ENCODE measurements at regions not wholly inside any gene's neighbourhood (a gene's known extent, or its start where the extent isn't known, plus 50 kb on each side); places are given as distances from the start of the nearest gene placed in this dataset.

GRCh38 chr1:88457197-88457596 is 226.9 kb upstream of the PKN2 start:
- TF ChIP-seq, protein P1, sequence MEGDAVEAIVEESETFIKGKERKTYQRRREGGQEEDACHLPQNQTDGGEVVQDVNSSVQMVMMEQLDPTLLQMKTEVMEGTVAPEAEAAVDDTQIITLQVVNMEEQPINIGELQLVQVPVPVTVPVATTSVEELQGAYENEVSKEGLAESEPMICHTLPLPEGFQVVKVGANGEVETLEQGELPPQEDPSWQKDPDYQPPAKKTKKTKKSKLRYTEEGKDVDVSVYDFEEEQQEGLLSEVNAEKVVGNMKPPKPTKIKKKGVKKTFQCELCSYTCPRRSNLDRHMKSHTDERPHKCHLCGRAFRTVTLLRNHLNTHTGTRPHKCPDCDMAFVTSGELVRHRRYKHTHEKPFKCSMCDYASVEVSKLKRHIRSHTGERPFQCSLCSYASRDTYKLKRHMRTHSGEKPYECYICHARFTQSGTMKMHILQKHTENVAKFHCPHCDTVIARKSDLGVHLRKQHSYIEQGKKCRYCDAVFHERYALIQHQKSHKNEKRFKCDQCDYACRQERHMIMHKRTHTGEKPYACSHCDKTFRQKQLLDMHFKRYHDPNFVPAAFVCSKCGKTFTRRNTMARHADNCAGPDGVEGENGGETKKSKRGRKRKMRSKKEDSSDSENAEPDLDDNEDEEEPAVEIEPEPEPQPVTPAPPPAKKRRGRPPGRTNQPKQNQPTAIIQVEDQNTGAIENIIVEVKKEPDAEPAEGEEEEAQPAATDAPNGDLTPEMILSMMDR (conservative IDR thresholded peaks at IDR 0.05 in 1 of 2, IDR thresholded peaks at IDR 0.05 in 1 of 2; ENCODE audit: low read depth in 1 of 2, low read length in 2 of 2) = no peak
- TF ChIP-seq EZH2 (IDR thresholded peaks at IDR 0.05; ENCODE audit: low read length, missing control alignments) = no peak

Measured in fibroblast of lung (primary cell).